CD14-positive monocyte (primary cell): ENCODE measurements at regions not wholly inside any gene's neighbourhood (a gene's known extent, or its start where the extent isn't known, plus 50 kb on each side); places are given as distances from the start of the nearest gene placed in this dataset.

Experiments
- DNase-seq, 3 donors: peaks; one replicate each; pipeline ENCODE4 v3.0.0-alpha.2; 2011 to 2022
- H2AFZ ChIP-seq: 2 replicates; pipeline ENCODE4 v1.6.0; 2012; ENCODE audit warnings: mild to moderate bottlenecking, low read depth, low read length, inconsistent platforms; ENCODE audit not compliant: insufficient read depth, poor library complexity, severe bottlenecking
- H3K27ac ChIP-seq, 2 donors: 1 replicate in 1 of 2; 2 replicates in 1 of 2; pipeline ENCODE4 v1.5.1; 2012 to 2013; ENCODE audit warnings: low read length in 2 of 2, control low read depth in 1 of 2, inconsistent platforms in 1 of 2, low read depth in 1 of 2, mild to moderate bottlenecking in 1 of 2
- H3K27me3 ChIP-seq, 2 donors: one replicate each; pipeline versions ENCODE4 v1.6.0 to v1.6.1; 2011 to 2013; ENCODE audit warnings: low read length in 2 of 2; ENCODE audit not compliant: control insufficient read depth in 2 of 2, insufficient read depth in 2 of 2
- H3K36me3 ChIP-seq, 2 donors: replicated peaks in 1 of 2; 1 replicate in 1 of 2; 2 replicates in 1 of 2; pipeline versions ENCODE4 v1.5.1 to v1.6.1; 2012 to 2013; ENCODE audit warnings: low read length in 2 of 2, control low read depth in 1 of 2, inconsistent platforms in 1 of 2, mild to moderate bottlenecking in 1 of 2; ENCODE audit not compliant: insufficient read depth in 2 of 2, control insufficient read depth in 1 of 2
- H3K4me1 ChIP-seq, 2 donors: 1 replicate in 1 of 2; 2 replicates in 1 of 2; pipeline versions ENCODE4 v1.5.1 to v1.6.1; 2012 to 2013; ENCODE audit warnings: low read length in 2 of 2, control low read depth in 1 of 2, inconsistent platforms in 1 of 2, mild to moderate bottlenecking in 1 of 2, moderate library complexity in 1 of 2; ENCODE audit not compliant: insufficient read depth in 2 of 2, control insufficient read depth in 1 of 2
- H3K4me2 ChIP-seq: replicated peaks from 2 replicates; pipeline ENCODE3; 2012; ENCODE audit warnings: low read length, moderate library complexity, mild to moderate bottlenecking; ENCODE audit not compliant: poor library complexity, severe bottlenecking; ENCODE audit errors: extremely low read depth
- H3K4me3 ChIP-seq, 3 experiments: fragments of 200-600 bp in 1 of 3; sonication (generic) in 1 of 3; replicated peaks in 1 of 3; 1 replicate in 2 of 3; 2 replicates in 1 of 3; pipeline ENCODE4 v1.5.1; 2011 to 2013; ENCODE audit warnings: low read length in 3 of 3, mild to moderate bottlenecking in 3 of 3, control low read depth in 2 of 3, low read depth in 2 of 3, inconsistent platforms in 1 of 3, moderate library complexity in 1 of 3
- H3K79me2 ChIP-seq: 2 replicates; pipeline ENCODE4 v1.6.0; 2012; ENCODE audit warnings: mild to moderate bottlenecking, control low read depth, inconsistent platforms, low read length, moderate library complexity; ENCODE audit not compliant: insufficient read depth
- H3K9ac ChIP-seq: 2 replicates; pipeline ENCODE4 v1.6.0; 2017; ENCODE audit warnings: low read length, mild to moderate bottlenecking; ENCODE audit not compliant: insufficient read depth, poor library complexity, severe bottlenecking
- H3K9me3 ChIP-seq, 2 donors: replicated peaks in 1 of 2; 1 replicate in 1 of 2; 2 replicates in 1 of 2; pipeline versions ENCODE4 v1.5.1 to v1.6.1; 2012 to 2013; ENCODE audit warnings: low read length in 2 of 2, control low read depth in 1 of 2; ENCODE audit not compliant: control insufficient read depth in 1 of 2, insufficient read depth in 1 of 2
- H4K20me1 ChIP-seq: 2 replicates; pipeline ENCODE4 v1.6.0; 2012; ENCODE audit warnings: mild to moderate bottlenecking, low read length, control low read depth, moderate library complexity; ENCODE audit not compliant: insufficient read depth
- H3K27ac Mint-ChIP-seq, 7 donors: one replicate each; pipeline ENCODE4 v1.8.0; 2020; ENCODE audit warnings: mild to moderate bottlenecking in 7 of 7, mixed read lengths in 7 of 7, moderate library complexity in 6 of 7, inconsistent platforms in 2 of 7
- H3K27me3 Mint-ChIP-seq, 3 donors: one replicate each; pipeline ENCODE4 v1.8.0; 2021 to 2022; ENCODE audit warnings: low read depth in 3 of 3, mild to moderate bottlenecking in 3 of 3, mixed read lengths in 3 of 3, moderate library complexity in 3 of 3, inconsistent platforms in 1 of 3
- H3K36me3 Mint-ChIP-seq, 2 donors: one replicate each; pipeline ENCODE4 v1.8.0; 2020; ENCODE audit warnings: mixed read lengths in 2 of 2, inconsistent platforms in 1 of 2, mild to moderate bottlenecking in 1 of 2
- H3K4me1 Mint-ChIP-seq: one replicate; pipeline ENCODE4 v1.8.0; 2020; ENCODE audit warnings: mild to moderate bottlenecking, mixed read lengths
- H3K4me3 Mint-ChIP-seq, 2 donors: one replicate each; pipeline ENCODE4 v1.8.0; 2020; ENCODE audit warnings: mild to moderate bottlenecking in 2 of 2, mixed read lengths in 2 of 2, moderate library complexity in 1 of 2
- H3K9me3 Mint-ChIP-seq, 7 donors: one replicate each; pipeline ENCODE4 v1.8.0; 2020 to 2022; ENCODE audit warnings: mixed read lengths in 7 of 7, mild to moderate bottlenecking in 6 of 7, moderate library complexity in 6 of 7, inconsistent platforms in 2 of 7
- WGBS: methylation state at CpG from one replicate; pipeline ENCODE4 v1.1.5; 2013; ENCODE audit warnings: missing lambda C conversion rate; ENCODE audit not compliant: insufficient coverage; 5-methylcytosine and 5-hydroxymethylcytosine counted together
- intact Hi-C, 2 donors: fragments of 100-400 bp; cut with micrococcal nuclease; formaldehyde crosslinking; loops; one replicate each; pipeline versions ENCODE4 v1.15.0 to v1.15.1; 2023
- TF ChIP-seq, protein P1 (sequence below): fragments of 200-600 bp; IDR thresholded peaks from one replicate; pipeline ENCODE4 v1.8.0; 2022; ENCODE audit warnings: antibody characterized with exemption, mild to moderate bottlenecking

DNA sequence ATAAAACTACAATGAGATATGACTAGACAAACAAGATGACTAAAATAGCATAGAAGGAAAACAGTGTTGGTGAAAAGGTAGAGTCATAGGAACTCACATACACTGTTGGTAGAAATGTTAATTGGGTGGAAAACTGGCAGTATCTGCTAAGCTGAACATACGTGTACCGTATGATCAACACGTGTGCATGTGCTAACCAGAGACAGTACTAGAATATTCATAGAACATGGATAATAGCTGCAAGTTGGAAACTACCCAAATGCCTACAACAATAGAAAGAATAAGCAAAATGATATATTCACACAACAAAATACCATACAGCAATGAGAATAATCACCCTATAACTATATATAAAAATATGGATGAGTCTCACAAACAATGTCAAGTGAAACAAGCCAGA is 184.0 kb downstream of the IBTK start:
- no peaks in the 10 kb centered on the region for H3K36me3 Mint-ChIP-seq
- H3K4me3 Mint-ChIP-seq: no peak overlapping the region
- no peaks in the 10 kb centered on the region for H3K9me3 ChIP-seq
- no peak overlapping the region for H3K4me2 ChIP-seq
- H3K4me3 ChIP-seq: no peak overlapping the region
- no peaks in the 10 kb centered on the region for H3K9me3 Mint-ChIP-seq
- H3K79me2 ChIP-seq: no peaks in the 10 kb centered on the region
- peaks cover 0 to 4% (median 0%) of the 10 kb centered on the region in 3 donors for H3K27me3 Mint-ChIP-seq
- H3K9ac ChIP-seq: no peak overlapping the region
- WGBS: 94% methylated on average over 3 of the region's 3 CpGs
- DNase-seq: no peak
- H2AFZ ChIP-seq: no peak overlapping the region
- H3K27ac ChIP-seq: no peak overlapping the region
- no peak overlapping the region for H3K27ac Mint-ChIP-seq
- intact Hi-C loops: no loop called here
- TF ChIP-seq, protein P1, sequence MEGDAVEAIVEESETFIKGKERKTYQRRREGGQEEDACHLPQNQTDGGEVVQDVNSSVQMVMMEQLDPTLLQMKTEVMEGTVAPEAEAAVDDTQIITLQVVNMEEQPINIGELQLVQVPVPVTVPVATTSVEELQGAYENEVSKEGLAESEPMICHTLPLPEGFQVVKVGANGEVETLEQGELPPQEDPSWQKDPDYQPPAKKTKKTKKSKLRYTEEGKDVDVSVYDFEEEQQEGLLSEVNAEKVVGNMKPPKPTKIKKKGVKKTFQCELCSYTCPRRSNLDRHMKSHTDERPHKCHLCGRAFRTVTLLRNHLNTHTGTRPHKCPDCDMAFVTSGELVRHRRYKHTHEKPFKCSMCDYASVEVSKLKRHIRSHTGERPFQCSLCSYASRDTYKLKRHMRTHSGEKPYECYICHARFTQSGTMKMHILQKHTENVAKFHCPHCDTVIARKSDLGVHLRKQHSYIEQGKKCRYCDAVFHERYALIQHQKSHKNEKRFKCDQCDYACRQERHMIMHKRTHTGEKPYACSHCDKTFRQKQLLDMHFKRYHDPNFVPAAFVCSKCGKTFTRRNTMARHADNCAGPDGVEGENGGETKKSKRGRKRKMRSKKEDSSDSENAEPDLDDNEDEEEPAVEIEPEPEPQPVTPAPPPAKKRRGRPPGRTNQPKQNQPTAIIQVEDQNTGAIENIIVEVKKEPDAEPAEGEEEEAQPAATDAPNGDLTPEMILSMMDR: no peak
- no peaks in the 10 kb centered on the region for H3K36me3 ChIP-seq
- H3K4me1 ChIP-seq: no peaks in the 10 kb centered on the region
- no peaks in the 10 kb centered on the region for H4K20me1 ChIP-seq
- peaks cover 5% of the 10 kb centered on the region for H3K4me1 Mint-ChIP-seq
- no peaks in the 10 kb centered on the region for H3K27me3 ChIP-seq

DNA sequence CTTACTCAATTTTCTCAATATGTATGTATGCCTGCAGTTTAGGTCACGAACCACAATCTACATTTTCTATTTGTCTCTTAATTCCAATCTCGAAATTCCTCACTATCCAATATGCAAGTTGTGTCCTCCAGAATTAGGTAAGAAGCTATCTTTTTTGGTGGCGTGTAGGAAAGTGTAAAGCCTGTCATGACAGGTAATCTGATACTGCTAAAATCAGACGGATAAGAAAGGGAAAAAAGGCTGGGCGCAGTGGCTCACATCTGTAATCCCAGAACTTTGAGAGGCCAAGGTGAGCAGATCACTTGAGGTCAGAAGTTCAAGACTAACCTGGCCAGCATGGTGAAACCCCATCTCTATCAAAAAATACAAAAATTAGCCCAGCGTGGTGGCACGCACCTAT is 185.3 kb downstream of the IBTK start:
- no peaks in the 10 kb centered on the region for H3K9me3 Mint-ChIP-seq
- Histone ChIP-seq H3K9me3 (no peaks in the 10 kb centered on the region), H2AFZ (no peak overlapping the region), H3K27me3 (no peaks in the 10 kb centered on the region), H3K9ac (no peak overlapping the region), H3K4me1 (no peaks in the 10 kb centered on the region), H3K27ac (no peak overlapping the region), H3K4me2 (no peak overlapping the region), H3K36me3 (no peaks in the 10 kb centered on the region), H3K4me3 (no peak overlapping the region), H4K20me1 (no peaks in the 10 kb centered on the region), H3K79me2 (no peaks in the 10 kb centered on the region)
- H3K4me1 Mint-ChIP-seq: peaks cover 5% of the 10 kb centered on the region
- WGBS: 50% methylated on average over 2 of the region's 7 CpGs
- TF ChIP-seq, protein P1: no peak
- DNase-seq: no peak
- no peak overlapping the region for H3K27ac Mint-ChIP-seq
- peaks cover 0 to 4% (median 3%) of the 10 kb centered on the region in 3 donors for H3K27me3 Mint-ChIP-seq
- no peak overlapping the region for H3K4me3 Mint-ChIP-seq
- no peaks in the 10 kb centered on the region for H3K36me3 Mint-ChIP-seq
- intact Hi-C loops: no loop called here
